GM23248 (cell line): ENCODE measurements at regions not wholly inside any gene's neighbourhood (a gene's known extent, or its start where the extent isn't known, plus 50 kb on each side); places are given as distances from the start of the nearest gene placed in this dataset.

Experiments
- DNase-seq: peaks from one replicate; pipeline ENCODE4 v3.0.0-alpha.2; 2015
- H2AFZ ChIP-seq: fragments of 200-600 bp; sonication (generic); 2 replicates; pipeline ENCODE4 v1.6.1; 2016; ENCODE audit warnings: antibody characterized with exemption
- H3F3A ChIP-seq: fragments of 200-600 bp; sonication (generic); 2 replicates; pipeline ENCODE4 v1.6.1; 2016; ENCODE audit warnings: mild to moderate bottlenecking, antibody characterized with exemption, mixed run types; ENCODE audit not compliant: insufficient read depth
- H3K27ac ChIP-seq: fragments of 200-600 bp; sonication (generic); 2 replicates; pipeline ENCODE4 v1.5.1; 2016; ENCODE audit warnings: mild to moderate bottlenecking
- H3K27me3 ChIP-seq: fragments of 200-600 bp; sonication (generic); replicated peaks from 2 replicates; pipeline ENCODE4 v1.6.1; 2016; ENCODE audit warnings: mild to moderate bottlenecking; ENCODE audit not compliant: insufficient read depth
- H3K36me3 ChIP-seq: fragments of 200-600 bp; sonication (generic); 2 replicates; pipeline ENCODE4 v1.6.1; 2016; ENCODE audit warnings: low read depth, mild to moderate bottlenecking
- H3K4me1 ChIP-seq: fragments of 200-600 bp; sonication (generic); 2 replicates; pipeline ENCODE4 v1.6.1; 2016; ENCODE audit warnings: mild to moderate bottlenecking; ENCODE audit not compliant: insufficient read depth
- H3K4me2 ChIP-seq: fragments of 200-600 bp; sonication (generic); one replicate; pipeline ENCODE4 v1.6.1; 2016; ENCODE audit warnings: mild to moderate bottlenecking; ENCODE audit not compliant: unreplicated experiment
- H3K4me3 ChIP-seq: fragments of 200-600 bp; sonication (generic); 2 replicates; pipeline ENCODE4 v1.5.1; 2016; ENCODE audit warnings: mild to moderate bottlenecking
- H3K79me2 ChIP-seq: fragments of 200-600 bp; sonication (generic); 2 replicates; pipeline ENCODE4 v1.6.1; 2016; ENCODE audit warnings: mild to moderate bottlenecking; ENCODE audit not compliant: insufficient read depth
- H3K9ac ChIP-seq: fragments of 200-600 bp; sonication (generic); 2 replicates; pipeline ENCODE4 v1.6.1; 2016; ENCODE audit warnings: mild to moderate bottlenecking
- H3K9me2 ChIP-seq: fragments of 200-600 bp; sonication (generic); 2 replicates; pipeline ENCODE4 v1.6.1; 2016; ENCODE audit warnings: mixed run types, mild to moderate bottlenecking, moderate library complexity; ENCODE audit not compliant: insufficient read depth
- H3K9me3 ChIP-seq: fragments of 200-600 bp; sonication (generic); one replicate; pipeline ENCODE4 v1.6.1; 2017; ENCODE audit warnings: low read depth
- H4K20me1 ChIP-seq: fragments of 200-600 bp; sonication (generic); 2 replicates; pipeline ENCODE4 v1.6.0; 2016; ENCODE audit not compliant: insufficient read depth
- EZH2 ChIP-seq: fragments of 200-600 bp; sonication (generic); IDR thresholded peaks from 2 replicates; pipeline ENCODE4 v1.6.1; 2018; ENCODE audit warnings: antibody characterized with exemption, mild to moderate bottlenecking; ENCODE audit not compliant: insufficient read depth, poor library complexity, severe bottlenecking
- EZH2phosphoT487 ChIP-seq: fragments of 200-600 bp; sonication (generic); IDR thresholded peaks from 2 replicates; pipeline ENCODE4 v1.6.1; 2018; ENCODE audit warnings: antibody characterized with exemption, moderate library complexity, mild to moderate bottlenecking, low read depth; ENCODE audit not compliant: insufficient read depth
- WGBS, 2 experiments: methylation state at CpG; one replicate each; pipeline ENCODE4 v1.1.6; 2015 to 2017; ENCODE audit warnings: low lambda C conversion rate in 2 of 2, low coverage in 1 of 2; ENCODE audit errors: missing lambda C conversion rate in 2 of 2; 5-methylcytosine and 5-hydroxymethylcytosine counted together
- in situ Hi-C: fragments of 300-500 bp; cut with MboI; formaldehyde crosslinking; loops from 2 replicates; pipeline ENCODE4 v1.15.0; 2020

GRCh38 chr3:144317961-144318360 lies 346.3 kb downstream of the DIPK2A start:
- H3K9me2 ChIP-seq = no peaks in the 10 kb centered on the region
- H4K20me1 ChIP-seq = no peaks in the 10 kb centered on the region
- no peaks in the 10 kb centered on the region for H3K4me1 ChIP-seq
- H3K4me3 ChIP-seq = no peak overlapping the region
- H3K27ac ChIP-seq = no peak overlapping the region
- H3K9ac ChIP-seq = no peak overlapping the region
- H3K27me3 ChIP-seq = no peaks in the 10 kb centered on the region
- H3K9me3 ChIP-seq = no peaks in the 10 kb centered on the region
- no peak overlapping the region for H2AFZ ChIP-seq
- no peaks in the 10 kb centered on the region for H3K79me2 ChIP-seq
- TF ChIP-seq EZH2phosphoT487 = no peak
- TF ChIP-seq EZH2 = no peak
- 32 to 46% methylated on average over 2 of the region's 2 CpGs for WGBS, 2 experiments
- no peak overlapping the region for H3K4me2 ChIP-seq
- in situ Hi-C loops = no loop called here
- no peaks in the 10 kb centered on the region for H3F3A ChIP-seq
- no peak for DNase-seq
- no peaks in the 10 kb centered on the region for H3K36me3 ChIP-seq

- in situ Hi-C loops = no loop called here
- no peaks in the 10 kb centered on the region for H4K20me1 ChIP-seq
- no peaks in the 10 kb centered on the region for H3K36me3 ChIP-seq
- H2AFZ ChIP-seq = no peak overlapping the region
- no peaks in the 10 kb centered on the region for H3F3A ChIP-seq
- H3K79me2 ChIP-seq = no peaks in the 10 kb centered on the region
- DNase-seq = no peak
- H3K9me3 ChIP-seq = no peaks in the 10 kb centered on the region
- no peak overlapping the region for H3K4me2 ChIP-seq
- no peak overlapping the region for H3K9ac ChIP-seq
- TF ChIP-seq EZH2 (no peak), EZH2phosphoT487 (no peak)
- H3K4me3 ChIP-seq = no peak overlapping the region
- H3K9me2 ChIP-seq = no peaks in the 10 kb centered on the region
- WGBS, 2 experiments = 21 to 33% methylated on average over 2 of the region's 2 CpGs
- no peaks in the 10 kb centered on the region for H3K27me3 ChIP-seq
- no peak overlapping the region for H3K27ac ChIP-seq
- no peaks in the 10 kb centered on the region for H3K4me1 ChIP-seq
Measured at GRCh38 chr3:144324076-144324475, 352.5 kb downstream of the DIPK2A start.

- Histone ChIP-seq H4K20me1 (no peaks in the 10 kb centered on the region), H2AFZ (no peak overlapping the region), H3K9me3 (no peaks in the 10 kb centered on the region), H3K79me2 (no peaks in the 10 kb centered on the region), H3K9ac (no peak overlapping the region), H3K4me3 (no peak overlapping the region), H3K9me2 (no peaks in the 10 kb centered on the region), H3F3A (no peaks in the 10 kb centered on the region), H3K4me1 (no peaks in the 10 kb centered on the region), H3K4me2 (no peak overlapping the region), H3K36me3 (no peaks in the 10 kb centered on the region), H3K27me3 (no peaks in the 10 kb centered on the region), H3K27ac (no peak overlapping the region)
- in situ Hi-C loops = no loop called here
- 23 to 30% methylated on average over 3 of the region's 3 CpGs for WGBS, 2 experiments
- TF ChIP-seq EZH2 (no peak), EZH2phosphoT487 (no peak)
- no peak for DNase-seq
Measured at GRCh38 chr3:144332868-144333267, 361.2 kb downstream of the DIPK2A start.

GRCh38 chr3:144341471-144341870 lies 369.8 kb downstream of the DIPK2A start:
- H3K9me2 ChIP-seq = no peaks in the 10 kb centered on the region
- no peaks in the 10 kb centered on the region for H3K9me3 ChIP-seq
- H3K9ac ChIP-seq = no peak overlapping the region
- no peak overlapping the region for H2AFZ ChIP-seq
- in situ Hi-C loops = no loop called here
- H3K27me3 ChIP-seq = no peaks in the 10 kb centered on the region; the same call in 1 of the 2 replicates
- no peak for DNase-seq
- H3K79me2 ChIP-seq = no peaks in the 10 kb centered on the region
- WGBS, 2 experiments = 29 to 39% methylated on average over 4 of the region's 4 CpGs
- H3F3A ChIP-seq = no peaks in the 10 kb centered on the region
- H3K4me1 ChIP-seq = no peaks in the 10 kb centered on the region
- no peaks in the 10 kb centered on the region for H4K20me1 ChIP-seq
- TF ChIP-seq EZH2phosphoT487 (no peak), EZH2 (no peak)
- no peak overlapping the region for H3K27ac ChIP-seq
- H3K4me2 ChIP-seq = no peak overlapping the region
- no peak overlapping the region for H3K4me3 ChIP-seq
- no peaks in the 10 kb centered on the region for H3K36me3 ChIP-seq

- Histone ChIP-seq H3K4me1 (no peaks in the 10 kb centered on the region), H2AFZ (no peak overlapping the region), H3K4me3 (no peak overlapping the region), H3K9ac (no peak overlapping the region), H3K36me3 (no peaks in the 10 kb centered on the region), H4K20me1 (no peaks in the 10 kb centered on the region), H3K9me2 (no peaks in the 10 kb centered on the region), H3F3A (no peaks in the 10 kb centered on the region), H3K27ac (no peak overlapping the region), H3K4me2 (no peak overlapping the region), H3K9me3 (no peaks in the 10 kb centered on the region), H3K27me3 (no peaks in the 10 kb centered on the region; the same call in 1 of the 2 replicates), H3K79me2 (no peaks in the 10 kb centered on the region)
- WGBS, 2 experiments = 80 to 83% methylated on average over 9 of the region's 9 CpGs
- in situ Hi-C loops = no loop called here
- TF ChIP-seq EZH2 (no peak), EZH2phosphoT487 (no peak)
- DNase-seq = no peak
Measured at GRCh38 chr3:144343343-144343742, 371.7 kb downstream of the DIPK2A start.
